ENCODE measurements at regions not wholly inside any gene's neighbourhood (a gene's known extent, or its start where the extent isn't known, plus 50 kb on each side); places are given as distances from the start of the nearest gene placed in this dataset.

GRCh38 chr10:43795093-43795492 is 146.4 kb upstream of the ZNF32 start:
- no peak overlapping the region for H3K27ac ChIP-seq (ENCODE audit: low read length)
- H3K27me3 Mint-ChIP-seq (ENCODE audit: low read depth in 2 of 2) = peaks cover 29 to 31% of the 10 kb centered on the region in 2 donors
- H3K36me3 ChIP-seq (ENCODE audit: control insufficient read depth, insufficient read depth, low read length) = no peaks in the 10 kb centered on the region
- H3K4me3 ChIP-seq (ENCODE audit: low read length) = no peak overlapping the region
- DNase-seq (no peak), ATAC-seq (no peak)
- H3K27me3 ChIP-seq (ENCODE audit: control insufficient read depth, insufficient read depth, low read length) = no peaks in the 10 kb centered on the region
- no peaks in the 10 kb centered on the region for H3K9me3 Mint-ChIP-seq
- no peaks in the 10 kb centered on the region for H3K4me1 Mint-ChIP-seq
- no peak overlapping the region for H3K4me3 Mint-ChIP-seq
- H3K36me3 Mint-ChIP-seq = no peaks in the 10 kb centered on the region
- intact Hi-C loops (cut with micrococcal nuclease) = no loop called here
- H3K4me1 ChIP-seq (ENCODE audit: control insufficient read depth, insufficient read depth, low read length) = no peaks in the 10 kb centered on the region
- no peak overlapping the region for H3K27ac Mint-ChIP-seq
- TF ChIP-seq, protein P1, sequence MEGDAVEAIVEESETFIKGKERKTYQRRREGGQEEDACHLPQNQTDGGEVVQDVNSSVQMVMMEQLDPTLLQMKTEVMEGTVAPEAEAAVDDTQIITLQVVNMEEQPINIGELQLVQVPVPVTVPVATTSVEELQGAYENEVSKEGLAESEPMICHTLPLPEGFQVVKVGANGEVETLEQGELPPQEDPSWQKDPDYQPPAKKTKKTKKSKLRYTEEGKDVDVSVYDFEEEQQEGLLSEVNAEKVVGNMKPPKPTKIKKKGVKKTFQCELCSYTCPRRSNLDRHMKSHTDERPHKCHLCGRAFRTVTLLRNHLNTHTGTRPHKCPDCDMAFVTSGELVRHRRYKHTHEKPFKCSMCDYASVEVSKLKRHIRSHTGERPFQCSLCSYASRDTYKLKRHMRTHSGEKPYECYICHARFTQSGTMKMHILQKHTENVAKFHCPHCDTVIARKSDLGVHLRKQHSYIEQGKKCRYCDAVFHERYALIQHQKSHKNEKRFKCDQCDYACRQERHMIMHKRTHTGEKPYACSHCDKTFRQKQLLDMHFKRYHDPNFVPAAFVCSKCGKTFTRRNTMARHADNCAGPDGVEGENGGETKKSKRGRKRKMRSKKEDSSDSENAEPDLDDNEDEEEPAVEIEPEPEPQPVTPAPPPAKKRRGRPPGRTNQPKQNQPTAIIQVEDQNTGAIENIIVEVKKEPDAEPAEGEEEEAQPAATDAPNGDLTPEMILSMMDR (IDR thresholded peaks at IDR 0.05) = no peak
- H3K9me3 ChIP-seq (ENCODE audit: control insufficient read depth, insufficient read depth, low read length) = no peaks in the 10 kb centered on the region

DNA sequence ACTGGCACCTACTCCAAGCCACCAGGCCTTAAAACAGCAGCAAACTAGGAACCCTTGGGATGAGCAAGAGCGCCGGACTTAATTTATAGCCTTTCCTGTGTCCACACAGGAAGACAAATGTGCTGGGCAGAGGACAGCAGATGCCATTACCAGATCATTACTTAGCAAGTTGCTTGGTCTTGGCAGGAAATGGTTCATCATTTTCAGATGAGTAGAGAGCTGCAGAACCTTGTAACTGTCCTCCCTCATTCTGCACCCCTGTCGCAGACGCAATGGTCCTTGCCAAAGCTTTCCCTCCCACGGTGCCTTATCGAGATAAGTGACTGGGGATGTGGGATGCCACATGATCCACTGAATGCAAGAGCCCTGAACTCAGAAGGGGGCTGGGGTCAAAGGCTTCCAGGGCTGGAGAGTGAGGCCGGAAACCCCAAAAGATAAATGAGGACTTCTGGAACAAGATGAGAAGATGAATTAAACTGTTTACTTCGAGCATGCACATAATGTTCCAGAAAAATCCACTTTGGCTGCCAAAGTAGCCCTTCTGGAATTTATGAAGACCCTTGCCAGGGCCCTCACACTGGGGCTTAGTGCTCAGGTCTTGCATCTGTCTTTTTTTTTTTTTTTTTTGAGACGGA is 145.6 kb upstream of the ZNF32 start:
- H3K36me3 Mint-ChIP-seq = no peaks in the 10 kb centered on the region
- Histone ChIP-seq H3K27ac (ENCODE audit: low read length) (no peak overlapping the region), H3K27me3 (ENCODE audit: control insufficient read depth, insufficient read depth, low read length) (no peaks in the 10 kb centered on the region), H3K9me3 (ENCODE audit: control insufficient read depth, insufficient read depth, low read length) (no peaks in the 10 kb centered on the region), H3K36me3 (ENCODE audit: control insufficient read depth, insufficient read depth, low read length) (no peaks in the 10 kb centered on the region), H3K4me3 (ENCODE audit: low read length) (no peak overlapping the region), H3K4me1 (ENCODE audit: control insufficient read depth, insufficient read depth, low read length) (no peaks in the 10 kb centered on the region)
- H3K4me3 Mint-ChIP-seq = no peak overlapping the region
- H3K4me1 Mint-ChIP-seq = no peaks in the 10 kb centered on the region
- H3K27me3 Mint-ChIP-seq (ENCODE audit: low read depth in 2 of 2) = peaks cover 24 to 39% of the 10 kb centered on the region in 2 donors
- H3K9me3 Mint-ChIP-seq = no peaks in the 10 kb centered on the region
- WGBS (ENCODE audit: insufficient coverage) = 94% methylated on average over 8 of the region's 9 CpGs
- H3K27ac Mint-ChIP-seq = no peak overlapping the region
- DNase-seq (no peak), ATAC-seq (no peak)
- TF ChIP-seq, protein P1 (IDR thresholded peaks at IDR 0.05) = no peak
- intact Hi-C loops (cut with micrococcal nuclease) = no loop called here

- Histone ChIP-seq H3K27ac (ENCODE audit: low read length) (no peak overlapping the region), H3K36me3 (ENCODE audit: control insufficient read depth, insufficient read depth, low read length) (no peaks in the 10 kb centered on the region), H3K9me3 (ENCODE audit: control insufficient read depth, insufficient read depth, low read length) (no peaks in the 10 kb centered on the region), H3K4me3 (ENCODE audit: low read length) (no peak overlapping the region), H3K4me1 (ENCODE audit: control insufficient read depth, insufficient read depth, low read length) (no peaks in the 10 kb centered on the region), H3K27me3 (ENCODE audit: control insufficient read depth, insufficient read depth, low read length) (no peaks in the 10 kb centered on the region)
- DNase-seq = no peak
- WGBS (ENCODE audit: insufficient coverage) = 91% methylated on average over 6 of the region's 6 CpGs
- Mint-ChIP-seq H3K9me3 (no peaks in the 10 kb centered on the region), H3K36me3 (no peaks in the 10 kb centered on the region), H3K4me1 (no peaks in the 10 kb centered on the region), H3K27ac (no peak overlapping the region), H3K4me3 (no peak overlapping the region), H3K27me3 (ENCODE audit: low read depth in 2 of 2) (peaks cover 21 to 33% of the 10 kb centered on the region in 2 donors)
- intact Hi-C loops (cut with micrococcal nuclease) = no loop called here
- no peak for ATAC-seq
- TF ChIP-seq, protein P1 (IDR thresholded peaks at IDR 0.05) = no peak
Observed at GRCh38 chr10:43793704-43794103, 145.0 kb upstream of the ZNF32 start.

DNA sequence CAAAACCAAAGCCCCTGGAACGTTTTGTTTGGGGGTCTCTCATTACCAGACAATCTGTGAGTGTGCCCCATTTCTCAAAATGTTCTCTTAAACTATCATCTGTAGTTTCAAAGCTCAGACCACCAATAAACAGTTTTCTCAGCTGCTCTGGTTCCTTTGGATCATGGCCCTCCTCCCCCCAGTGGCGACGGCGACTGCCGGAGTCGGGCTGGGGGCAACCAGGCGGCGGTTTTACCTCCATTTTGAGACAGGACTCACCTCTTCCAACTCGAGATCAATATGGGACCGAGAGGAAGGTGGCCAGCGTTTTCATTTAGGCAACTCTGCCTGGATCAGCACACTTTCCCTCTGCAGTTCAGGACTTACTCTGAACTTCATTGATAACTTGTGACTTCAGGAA is 141.5 kb upstream of the ZNF32 start:
- H3K4me1 ChIP-seq (ENCODE audit: control insufficient read depth, insufficient read depth, low read length) = no peaks in the 10 kb centered on the region
- H3K4me3 ChIP-seq (ENCODE audit: low read length) = no peak overlapping the region
- intact Hi-C loops (cut with micrococcal nuclease) = no loop called here
- Mint-ChIP-seq H3K36me3 (no peaks in the 10 kb centered on the region), H3K9me3 (no peaks in the 10 kb centered on the region), H3K4me3 (no peak overlapping the region), H3K27me3 (ENCODE audit: low read depth in 2 of 2) (peaks cover 5 to 9% of the 10 kb centered on the region in 2 donors), H3K4me1 (no peaks in the 10 kb centered on the region), H3K27ac (no peak overlapping the region)
- DNase-seq (no peak), ATAC-seq (no peak)
- H3K36me3 ChIP-seq (ENCODE audit: control insufficient read depth, insufficient read depth, low read length) = no peaks in the 10 kb centered on the region
- H3K27ac ChIP-seq (ENCODE audit: low read length) = no peak overlapping the region
- WGBS (ENCODE audit: insufficient coverage) = 91% methylated on average over 11 of the region's 11 CpGs
- H3K27me3 ChIP-seq (ENCODE audit: control insufficient read depth, insufficient read depth, low read length) = no peaks in the 10 kb centered on the region
- TF ChIP-seq, protein P1 (IDR thresholded peaks at IDR 0.05) = no peak
- no peaks in the 10 kb centered on the region for H3K9me3 ChIP-seq (ENCODE audit: control insufficient read depth, insufficient read depth, low read length)
